ENCODE measurements at regions not wholly inside any gene's neighbourhood (a gene's known extent, or its start where the extent isn't known, plus 50 kb on each side); places are given as distances from the start of the nearest gene placed in this dataset.

- DNase-seq: no peak
- TF ChIP-seq POLR2A (IDR thresholded peaks at IDR 0.05): no peak
- no peak for TF ChIP-seq CTCF (IDR thresholded peaks at IDR 0.05 in 4 of 5, conservative IDR thresholded peaks at IDR 0.05 in 1 of 5)
- no peak overlapping the region for H3K4me3 ChIP-seq
- no peaks in the 10 kb centered on the region for H3K9me3 ChIP-seq
- no peaks in the 10 kb centered on the region for H3K27me3 ChIP-seq
- no peak for ATAC-seq
- H3K4me1 ChIP-seq: no peaks in the 10 kb centered on the region
- H3K36me3 ChIP-seq: no peaks in the 10 kb centered on the region
- in situ Hi-C loops (cut with MboI; ENCODE audit: low sequenced_read_pairs in 4 of 4): no loop called here
- intact Hi-C loops (cut with DNase I; ENCODE audit: low total_unique reads): no loop called here
- no peak overlapping the region for H3K27ac ChIP-seq
Measured at GRCh38 chr2:7722212-7722910, 805.1 kb downstream of the RNF144A start.

- ATAC-seq: no peak
- TF ChIP-seq POLR2A (IDR thresholded peaks at IDR 0.05) (no peak), CTCF (IDR thresholded peaks at IDR 0.05 in 4 of 5, conservative IDR thresholded peaks at IDR 0.05 in 1 of 5) (no peak)
- no peak for DNase-seq
- no peaks in the 10 kb centered on the region for H3K27me3 ChIP-seq
- no peaks in the 10 kb centered on the region for H3K4me1 ChIP-seq
- no peak overlapping the region for H3K27ac ChIP-seq
- no peak overlapping the region for H3K4me3 ChIP-seq
- no peaks in the 10 kb centered on the region for H3K36me3 ChIP-seq
- in situ Hi-C loops (cut with MboI; ENCODE audit: low sequenced_read_pairs in 4 of 4) (no loop called here), intact Hi-C loops (cut with DNase I; ENCODE audit: low total_unique reads) (no loop called here)
- H3K9me3 ChIP-seq: no peaks in the 10 kb centered on the region
Measured at GRCh38 chr2:7724336-7724735, 807.1 kb downstream of the RNF144A start.

- no peak for DNase-seq
- H3K4me1 ChIP-seq: no peaks in the 10 kb centered on the region
- in situ Hi-C loops (cut with MboI; ENCODE audit: low sequenced_read_pairs in 4 of 4) (no loop called here), intact Hi-C loops (cut with DNase I; ENCODE audit: low total_unique reads) (no loop called here)
- H3K27me3 ChIP-seq: no peaks in the 10 kb centered on the region
- H3K4me3 ChIP-seq: no peak overlapping the region
- TF ChIP-seq POLR2A (IDR thresholded peaks at IDR 0.05): no peak
- no peak for TF ChIP-seq CTCF (IDR thresholded peaks at IDR 0.05 in 4 of 5, conservative IDR thresholded peaks at IDR 0.05 in 1 of 5)
- H3K36me3 ChIP-seq: no peaks in the 10 kb centered on the region
- no peak overlapping the region for H3K27ac ChIP-seq
- ATAC-seq: no peak
- H3K9me3 ChIP-seq: no peaks in the 10 kb centered on the region
Measured at GRCh38 chr2:7725171-7725849, 808.1 kb downstream of the RNF144A start.

GRCh38 chr2:7725850-7726242, 808.6 kb downstream of the RNF144A start:
- in situ Hi-C loops (cut with MboI; ENCODE audit: low sequenced_read_pairs in 4 of 4) (no loop called here), intact Hi-C loops (cut with DNase I; ENCODE audit: low total_unique reads) (no loop called here)
- H3K9me3 ChIP-seq: no peaks in the 10 kb centered on the region
- DNase-seq (no peak), ATAC-seq (no peak)
- TF ChIP-seq POLR2A (IDR thresholded peaks at IDR 0.05): no peak
- no peak for TF ChIP-seq CTCF (IDR thresholded peaks at IDR 0.05 in 4 of 5, conservative IDR thresholded peaks at IDR 0.05 in 1 of 5)
- H3K36me3 ChIP-seq: no peaks in the 10 kb centered on the region
- H3K27ac ChIP-seq: no peak overlapping the region
- no peaks in the 10 kb centered on the region for H3K4me1 ChIP-seq
- H3K27me3 ChIP-seq: no peaks in the 10 kb centered on the region
- no peak overlapping the region for H3K4me3 ChIP-seq
